Heart left ventricle (tissue), 16 donors: ENCODE measurements at regions not wholly inside any gene's neighbourhood (a gene's known extent, or its start where the extent isn't known, plus 50 kb on each side); places are given as distances from the start of the nearest gene placed in this dataset.
A peak's percentile ranks its signal among the peaks of the same experiment; 100 is the strongest.

Experiments
- ATAC-seq, 4 donors: fragments of 200-7000 bp; cut with Tn5 transposase; one replicate each; pipeline ENCODE4 v1.9.1; 2020 to 2022; ENCODE audit warnings: moderate library complexity in 4 of 4, mild to moderate bottlenecking in 3 of 4, moderate number of reproducible peaks in 1 of 4
- DNase-seq, 5 donors: peaks; one replicate each; pipeline ENCODE4 v3.0.0-alpha.2; 2020
- H3K27ac ChIP-seq, 12 donors: fragments of 200-600 bp; sonication (generic) in 4 of 12; one replicate each; pipeline versions ENCODE4 v1.5.0 to v1.8.0; 2016 to 2022; ENCODE audit warnings: mild to moderate bottlenecking in 2 of 12
- H3K27me3 ChIP-seq, 9 donors: fragments of 200-600 bp; sonication (generic) in 2 of 9; one replicate each; pipeline versions ENCODE4 v1.5.1 to v1.8.0; 2016 to 2022; ENCODE audit warnings: mild to moderate bottlenecking in 3 of 9
- H3K36me3 ChIP-seq, 9 donors: fragments of 200-600 bp; sonication (generic) in 2 of 9; one replicate each; pipeline versions ENCODE4 v1.5.0 to v1.8.0; 2018 to 2022; ENCODE audit warnings: mild to moderate bottlenecking in 2 of 9
- H3K4me1 ChIP-seq, 12 donors: fragments of 200-600 bp; sonication (generic) in 4 of 12; one replicate each; pipeline versions ENCODE4 v1.5.0 to v1.8.0; 2016 to 2022; ENCODE audit warnings: mild to moderate bottlenecking in 3 of 12
- H3K4me3 ChIP-seq, 12 donors: fragments of 200-600 bp; sonication (generic) in 4 of 12; one replicate each; pipeline versions ENCODE4 v1.5.0 to v1.8.0; 2017 to 2022; ENCODE audit warnings: mild to moderate bottlenecking in 9 of 12, moderate library complexity in 4 of 12
- H3K9me3 ChIP-seq, 12 donors: fragments of 200-600 bp; sonication (generic) in 4 of 12; one replicate each; pipeline versions ENCODE4 v1.5.0 to v1.8.0; 2016 to 2022; ENCODE audit warnings: mild to moderate bottlenecking in 1 of 12
- POLR2A ChIP-seq, 2 donors: fragments of 450-650 bp; IDR thresholded peaks; one replicate each; pipeline ENCODE4 v1.6.1; 2017; ENCODE audit warnings: antibody characterized with exemption in 2 of 2, mild to moderate bottlenecking in 2 of 2, moderate library complexity in 2 of 2
- WGBS, 4 donors: extraction: QIAGEN DNeasy Blood & Tissue Kit in 2 of 4; methylation state at CpG; one replicate each; pipeline versions ENCODE4 v1.1.5 to v1.1.7; 2013 to 2018; 5-methylcytosine and 5-hydroxymethylcytosine counted together
- intact Hi-C, 10 donors: fragments of 100-400 bp; cut with DNase I; formaldehyde crosslinking; loops; one replicate each; pipeline versions ENCODE4 v1.11.1 to v1.14.2; 2022
- TF ChIP-seq, protein P1 (sequence below), 12 donors: fragments of 200-600 bp; sonication (generic) in 4 of 12; IDR thresholded peaks; one replicate each; pipeline versions ENCODE4 v1.5.0 to v1.8.0; 2018 to 2022; ENCODE audit warnings: antibody characterized with exemption in 12 of 12, mild to moderate bottlenecking in 5 of 12
- donor health status: ischemic (EF 13 %, LVEDD 7.1; RV severe dilation, severe dysfunction).
- donor health status: healthy with polysubstance abuse.
- donor health status: DM: no; HTN: yes; CAD: no.
- donor health status: DM: no; HTN: no; CAD: no.
- donor health status: ischemic (EF 25% LVEDD 6.9; RV normal size, moderate dysfunction).
- donor health status: ischemic (EF 25% LVEDD 5.7; RV mildly dilated, moderate dysfunction).
- donor health status: healthy.
- donor health status: DM: yes; HTN: yes; CAD: no.
- donor health status: ischemic (EF 35%, LVEDD 5.7; RV mildly dilated, moderate dysfunction).
- donor health status: nonischemic (EF 11% LVEDD 7.7; RV severe dilation, severe dysfunction).
- donor health status: DM: yes; HTN: yes; CAD: no.
- donor health status: PGD.
- donor health status: ischemic (EF 29% LVEDD 5.4; RV normal size, mild dysfunction).
- donor health status: nonischemic (EF 23%, LVEDD 6.1; RV moderate dilation, normal function).

DNA sequence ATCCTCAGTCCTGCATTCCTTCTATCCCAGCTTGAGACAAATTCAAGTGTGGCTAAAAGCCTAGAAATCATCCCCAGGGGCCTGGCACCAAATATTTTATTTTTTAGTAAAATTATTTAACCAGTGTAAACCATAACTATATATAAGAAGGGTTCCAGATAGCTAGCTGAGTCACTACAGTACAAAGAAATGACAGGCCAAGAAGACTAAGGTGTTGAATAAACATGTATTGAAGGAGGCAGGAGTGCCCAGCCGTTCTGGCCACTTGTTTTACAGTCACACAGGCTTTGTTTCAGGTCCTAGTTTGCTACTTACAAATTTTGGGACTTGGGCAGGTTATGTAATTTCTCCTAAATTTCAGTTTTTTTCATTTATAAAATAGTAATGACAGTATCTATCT is 225.9 kb upstream of the PITX2 start:
- DNase-seq (no peak), ATAC-seq (no peak)
- intact Hi-C loops: no loop called here
- peaks cover 0 to 9% (median 0%) of the 10 kb centered on the region in 9 donors for H3K27me3 ChIP-seq
- TF ChIP-seq, protein P1, sequence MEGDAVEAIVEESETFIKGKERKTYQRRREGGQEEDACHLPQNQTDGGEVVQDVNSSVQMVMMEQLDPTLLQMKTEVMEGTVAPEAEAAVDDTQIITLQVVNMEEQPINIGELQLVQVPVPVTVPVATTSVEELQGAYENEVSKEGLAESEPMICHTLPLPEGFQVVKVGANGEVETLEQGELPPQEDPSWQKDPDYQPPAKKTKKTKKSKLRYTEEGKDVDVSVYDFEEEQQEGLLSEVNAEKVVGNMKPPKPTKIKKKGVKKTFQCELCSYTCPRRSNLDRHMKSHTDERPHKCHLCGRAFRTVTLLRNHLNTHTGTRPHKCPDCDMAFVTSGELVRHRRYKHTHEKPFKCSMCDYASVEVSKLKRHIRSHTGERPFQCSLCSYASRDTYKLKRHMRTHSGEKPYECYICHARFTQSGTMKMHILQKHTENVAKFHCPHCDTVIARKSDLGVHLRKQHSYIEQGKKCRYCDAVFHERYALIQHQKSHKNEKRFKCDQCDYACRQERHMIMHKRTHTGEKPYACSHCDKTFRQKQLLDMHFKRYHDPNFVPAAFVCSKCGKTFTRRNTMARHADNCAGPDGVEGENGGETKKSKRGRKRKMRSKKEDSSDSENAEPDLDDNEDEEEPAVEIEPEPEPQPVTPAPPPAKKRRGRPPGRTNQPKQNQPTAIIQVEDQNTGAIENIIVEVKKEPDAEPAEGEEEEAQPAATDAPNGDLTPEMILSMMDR (IDR thresholded peaks at IDR 0.05): no peak
- no peak for TF ChIP-seq POLR2A (IDR thresholded peaks at IDR 0.05)
- H3K9me3 ChIP-seq: no peaks in the 10 kb centered on the region
- no peaks in the 10 kb centered on the region for H3K36me3 ChIP-seq
- no peak overlapping the region for H3K27ac ChIP-seq
- H3K4me3 ChIP-seq: no peak overlapping the region
- H3K4me1 ChIP-seq: no peaks in the 10 kb centered on the region
- WGBS, 4 donors: 57 to 65% (median 62%) methylated on average over 1 of the region's 1 CpG

DNA sequence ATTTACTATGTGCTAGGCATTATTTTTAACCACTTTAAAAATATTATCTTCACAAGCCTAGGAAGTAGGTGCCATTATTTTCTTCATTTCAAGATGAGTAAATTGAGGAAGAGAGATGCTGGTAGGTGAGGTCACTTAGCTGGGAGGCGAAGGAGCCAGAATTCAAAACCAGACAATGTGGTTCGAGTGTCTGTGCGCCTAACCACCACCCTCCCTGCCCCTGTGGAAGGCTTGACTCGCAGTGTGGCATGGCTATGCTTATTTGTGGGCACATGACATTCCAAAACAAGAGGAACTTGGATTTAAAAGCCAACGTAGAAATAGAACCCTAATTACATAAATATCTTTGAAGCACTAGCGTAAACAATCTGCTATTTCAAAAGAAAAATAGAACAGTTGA is 226.6 kb upstream of the PITX2 start:
- no peaks in the 10 kb centered on the region for H3K4me1 ChIP-seq
- ATAC-seq: no peak
- no peak for TF ChIP-seq POLR2A (IDR thresholded peaks at IDR 0.05)
- TF ChIP-seq, protein P1 (IDR thresholded peaks at IDR 0.05): no peak
- no peaks in the 10 kb centered on the region for H3K9me3 ChIP-seq
- no peak overlapping the region for H3K4me3 ChIP-seq
- no peaks in the 10 kb centered on the region for H3K36me3 ChIP-seq
- H3K27me3 ChIP-seq: peaks cover 0 to 9% (median 0%) of the 10 kb centered on the region in 9 donors
- intact Hi-C loops: no loop called here
- 76 to 86% (median 83%) methylated on average over 6 of the region's 6 CpGs for WGBS, 4 donors
- DNase-seq: no peak
- H3K27ac ChIP-seq: no peak overlapping the region

DNA sequence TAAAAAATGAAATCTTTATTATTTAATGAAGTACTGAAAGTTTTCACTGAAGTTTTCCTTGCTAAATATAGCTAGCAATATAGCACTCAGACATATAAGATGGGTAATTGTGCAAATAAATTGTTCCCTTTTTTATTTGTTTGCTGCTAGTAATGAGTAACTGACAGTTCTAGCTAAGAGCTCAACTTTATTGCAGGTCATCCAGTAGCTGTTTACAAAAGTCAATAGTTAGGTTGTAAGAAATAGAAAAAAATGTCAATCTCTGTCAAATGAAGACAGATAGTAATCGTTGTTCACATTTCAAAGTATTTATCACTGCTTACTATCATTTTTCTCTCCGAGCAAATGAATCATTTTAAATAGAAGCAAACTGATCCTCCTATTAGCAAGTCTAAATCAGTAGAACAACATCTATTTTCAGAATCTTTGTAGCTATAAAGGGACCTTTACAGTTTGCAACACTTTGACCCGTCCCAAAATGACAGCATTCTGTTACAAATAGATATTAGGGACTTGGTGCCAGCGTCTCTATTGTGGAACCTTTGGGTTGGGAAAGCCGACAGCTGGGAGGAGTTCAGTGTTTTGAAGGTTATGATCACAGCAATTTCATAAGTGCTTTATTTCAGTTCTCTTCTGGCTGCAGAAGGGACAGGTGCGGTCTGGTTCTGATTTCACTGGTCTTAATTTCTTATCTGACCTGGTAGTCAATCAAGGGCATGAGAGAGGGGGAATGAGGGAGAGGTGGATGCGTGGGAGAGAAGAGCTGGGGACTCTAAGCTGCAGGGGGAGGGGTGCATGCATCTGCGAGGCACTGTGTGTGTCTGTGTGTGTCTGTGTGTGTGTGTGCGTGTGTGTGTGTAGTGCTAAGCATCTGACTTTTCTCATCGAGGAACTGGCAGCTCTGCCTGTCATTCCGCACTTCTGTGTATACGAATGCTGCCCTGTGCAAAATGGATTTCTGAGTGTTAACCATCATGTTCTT is 227.9 kb upstream of the PITX2 start:
- peak in 2 of 5 donors; percentile 18 to 32 for DNase-seq
- Histone ChIP-seq H3K36me3 (no peaks in the 10 kb centered on the region), H3K4me1 (no peaks in the 10 kb centered on the region), H3K9me3 (no peaks in the 10 kb centered on the region), H3K27me3 (peaks cover 0 to 6% (median 0%) of the 10 kb centered on the region in 9 donors), H3K27ac (no peak overlapping the region), H3K4me3 (peak overlapping the region in 1 of 12 donors; percentile 28)
- TF ChIP-seq, protein P1 (IDR thresholded peaks at IDR 0.05): no peak
- TF ChIP-seq POLR2A (IDR thresholded peaks at IDR 0.05): no peak
- WGBS, 4 donors: 25 to 30% (median 28%) methylated on average over 12 of the region's 12 CpGs
- peak in 1 of 4 donors; percentile 22 for ATAC-seq
- intact Hi-C loops: no loop called here

DNA sequence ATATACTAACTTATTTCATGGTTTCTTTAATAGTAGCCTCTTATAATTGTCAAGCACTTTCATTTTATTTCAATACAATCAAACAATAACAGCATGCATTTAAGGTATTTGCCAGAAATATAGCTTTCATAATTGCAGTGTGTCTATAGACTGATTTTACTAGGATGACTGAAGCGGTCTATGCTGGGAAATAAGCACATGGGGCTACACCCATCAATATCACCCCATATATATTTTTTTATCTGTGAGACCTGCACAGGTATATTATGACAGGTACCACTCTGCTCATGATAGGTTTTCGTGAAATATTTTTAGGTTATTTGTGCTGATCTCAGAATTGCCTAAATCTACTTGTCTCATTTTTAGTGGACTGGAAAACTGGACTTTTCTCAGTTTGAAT is 229.1 kb upstream of the PITX2 start:
- peaks cover 0 to 5% (median 0%) of the 10 kb centered on the region in 9 donors for H3K27me3 ChIP-seq
- H3K4me1 ChIP-seq: no peaks in the 10 kb centered on the region
- no peaks in the 10 kb centered on the region for H3K9me3 ChIP-seq
- no peak for DNase-seq
- H3K4me3 ChIP-seq: no peak overlapping the region
- H3K27ac ChIP-seq: no peak overlapping the region
- no peak for ATAC-seq
- intact Hi-C loops: no loop called here
- WGBS, 4 donors: 87 to 96% (median 89%) methylated on average over 2 of the region's 2 CpGs
- no peak for TF ChIP-seq POLR2A (IDR thresholded peaks at IDR 0.05)
- TF ChIP-seq, protein P1 (IDR thresholded peaks at IDR 0.05): no peak
- no peaks in the 10 kb centered on the region for H3K36me3 ChIP-seq
